ENCODE measurements at regions not wholly inside any gene's neighbourhood (a gene's known extent, or its start where the extent isn't known, plus 50 kb on each side); places are given as distances from the start of the nearest gene placed in this dataset.
"Not testable (repeated sequence)": the region's sequence is repeated elsewhere in the genome, so short reads cannot be mapped to it uniquely, and the experiment has no call there.

- not testable (repeated sequence) for ATAC-seq (replicated peaks; ENCODE audit: extremely low read depth, poor library complexity, severe bottlenecking); DNase-seq (ENCODE audit: low spot score in 2 of 2); H3K27me3 Mint-ChIP-seq; H3K4me3 Mint-ChIP-seq; H3K4me1 Mint-ChIP-seq; H3K27ac Mint-ChIP-seq (ENCODE audit: low read depth); H3K36me3 Mint-ChIP-seq (ENCODE audit: insufficient read depth)
- peaks cover 10% of the 10 kb centered on the region for H3K9me3 Mint-ChIP-seq
Measured at GRCh38 chr2:59157908-59158307, 916.8 kb upstream of the FANCL start.

- peaks cover 15% of the 10 kb centered on the region for H3K9me3 Mint-ChIP-seq
- no peak for ATAC-seq (replicated peaks; ENCODE audit: extremely low read depth, poor library complexity, severe bottlenecking)
- no peaks in the 10 kb centered on the region for H3K27me3 Mint-ChIP-seq
- no peaks in the 10 kb centered on the region for H3K36me3 Mint-ChIP-seq (ENCODE audit: insufficient read depth)
- H3K27ac Mint-ChIP-seq (ENCODE audit: low read depth): no peak overlapping the region
- DNase-seq (ENCODE audit: low spot score in 2 of 2): no peak
- no peaks in the 10 kb centered on the region for H3K4me1 Mint-ChIP-seq
- no peak overlapping the region for H3K4me3 Mint-ChIP-seq
Measured at GRCh38 chr2:59151805-59152204, 910.7 kb upstream of the FANCL start.

- H3K9me3 Mint-ChIP-seq: peaks cover 15% of the 10 kb centered on the region
- DNase-seq (ENCODE audit: low spot score in 2 of 2) (no peak), ATAC-seq (replicated peaks; ENCODE audit: extremely low read depth, poor library complexity, severe bottlenecking) (no peak)
- no peak overlapping the region for H3K27ac Mint-ChIP-seq (ENCODE audit: low read depth)
- H3K4me3 Mint-ChIP-seq: no peak overlapping the region
- H3K36me3 Mint-ChIP-seq (ENCODE audit: insufficient read depth): no peaks in the 10 kb centered on the region
- no peaks in the 10 kb centered on the region for H3K27me3 Mint-ChIP-seq
- H3K4me1 Mint-ChIP-seq: no peaks in the 10 kb centered on the region
Measured at GRCh38 chr2:59150217-59150849, 909.2 kb upstream of the FANCL start.

GRCh38 chr2:59149271-59149670, 908.1 kb upstream of the FANCL start:
- ATAC-seq (replicated peaks; ENCODE audit: extremely low read depth, poor library complexity, severe bottlenecking) (no peak), DNase-seq (ENCODE audit: low spot score in 2 of 2) (no peak)
- Mint-ChIP-seq H3K27ac (ENCODE audit: low read depth) (no peak overlapping the region), H3K36me3 (ENCODE audit: insufficient read depth) (no peaks in the 10 kb centered on the region), H3K4me1 (no peaks in the 10 kb centered on the region), H3K4me3 (no peak overlapping the region), H3K27me3 (no peaks in the 10 kb centered on the region), H3K9me3 (peaks cover 15% of the 10 kb centered on the region)

- ATAC-seq (replicated peaks; ENCODE audit: extremely low read depth, poor library complexity, severe bottlenecking) (no peak), DNase-seq (ENCODE audit: low spot score in 2 of 2) (no peak)
- H3K27ac Mint-ChIP-seq (ENCODE audit: low read depth): no peak overlapping the region
- H3K4me1 Mint-ChIP-seq: no peaks in the 10 kb centered on the region
- H3K27me3 Mint-ChIP-seq: no peaks in the 10 kb centered on the region
- H3K4me3 Mint-ChIP-seq: no peak overlapping the region
- H3K9me3 Mint-ChIP-seq: peaks cover 10% of the 10 kb centered on the region
- H3K36me3 Mint-ChIP-seq (ENCODE audit: insufficient read depth): no peaks in the 10 kb centered on the region
Measured at GRCh38 chr2:59112258-59112657, 871.1 kb upstream of the FANCL start.

GRCh38 chr2:59096973-59097372, 855.8 kb upstream of the FANCL start:
- H3K36me3 Mint-ChIP-seq (ENCODE audit: insufficient read depth): no peaks in the 10 kb centered on the region
- H3K27me3 Mint-ChIP-seq: no peaks in the 10 kb centered on the region
- ATAC-seq (replicated peaks; ENCODE audit: extremely low read depth, poor library complexity, severe bottlenecking) (no peak), DNase-seq (ENCODE audit: low spot score in 2 of 2) (no peak)
- H3K9me3 Mint-ChIP-seq: peaks cover 18% of the 10 kb centered on the region
- no peak overlapping the region for H3K4me3 Mint-ChIP-seq
- no peak overlapping the region for H3K27ac Mint-ChIP-seq (ENCODE audit: low read depth)
- no peaks in the 10 kb centered on the region for H3K4me1 Mint-ChIP-seq

- Mint-ChIP-seq H3K27me3 (no peaks in the 10 kb centered on the region), H3K9me3 (peaks cover 12% of the 10 kb centered on the region), H3K36me3 (ENCODE audit: insufficient read depth) (no peaks in the 10 kb centered on the region), H3K4me3 (no peak overlapping the region), H3K4me1 (no peaks in the 10 kb centered on the region), H3K27ac (ENCODE audit: low read depth) (no peak overlapping the region)
- DNase-seq (ENCODE audit: low spot score in 2 of 2) (no peak), ATAC-seq (replicated peaks; ENCODE audit: extremely low read depth, poor library complexity, severe bottlenecking) (no peak)
Measured at GRCh38 chr2:59093571-59093970, 852.4 kb upstream of the FANCL start.

- ATAC-seq (replicated peaks; ENCODE audit: extremely low read depth, poor library complexity, severe bottlenecking) (no peak), DNase-seq (ENCODE audit: low spot score in 2 of 2) (no peak)
- Mint-ChIP-seq H3K4me1 (no peaks in the 10 kb centered on the region), H3K9me3 (peaks cover 6% of the 10 kb centered on the region), H3K36me3 (ENCODE audit: insufficient read depth) (no peaks in the 10 kb centered on the region), H3K27me3 (no peaks in the 10 kb centered on the region), H3K4me3 (no peak overlapping the region), H3K27ac (ENCODE audit: low read depth) (no peak overlapping the region)
Measured at GRCh38 chr2:59084326-59084725, 843.2 kb upstream of the FANCL start.

- no peaks in the 10 kb centered on the region for H3K27me3 Mint-ChIP-seq
- H3K36me3 Mint-ChIP-seq (ENCODE audit: insufficient read depth): no peaks in the 10 kb centered on the region
- ATAC-seq (replicated peaks; ENCODE audit: extremely low read depth, poor library complexity, severe bottlenecking) (no peak), DNase-seq (ENCODE audit: low spot score in 2 of 2) (no peak)
- H3K4me3 Mint-ChIP-seq: no peak overlapping the region
- H3K9me3 Mint-ChIP-seq: peaks cover 6% of the 10 kb centered on the region
- H3K27ac Mint-ChIP-seq (ENCODE audit: low read depth): no peak overlapping the region
- H3K4me1 Mint-ChIP-seq: no peaks in the 10 kb centered on the region
Measured at GRCh38 chr2:59083075-59083828, 842.1 kb upstream of the FANCL start.

- Mint-ChIP-seq H3K9me3 (peaks cover 6% of the 10 kb centered on the region), H3K36me3 (ENCODE audit: insufficient read depth) (no peaks in the 10 kb centered on the region), H3K27ac (ENCODE audit: low read depth) (no peak overlapping the region), H3K4me1 (no peaks in the 10 kb centered on the region), H3K4me3 (no peak overlapping the region), H3K27me3 (no peaks in the 10 kb centered on the region)
- no peak for DNase-seq (ENCODE audit: low spot score in 2 of 2)
- no peak for ATAC-seq (replicated peaks; ENCODE audit: extremely low read depth, poor library complexity, severe bottlenecking)
Measured at GRCh38 chr2:59082657-59083056, 841.5 kb upstream of the FANCL start.

- ATAC-seq (replicated peaks; ENCODE audit: extremely low read depth, poor library complexity, severe bottlenecking): no peak
- Mint-ChIP-seq H3K4me1 (no peaks in the 10 kb centered on the region), H3K27ac (ENCODE audit: low read depth) (no peak overlapping the region), H3K4me3 (no peak overlapping the region), H3K9me3 (peaks cover 6% of the 10 kb centered on the region), H3K36me3 (ENCODE audit: insufficient read depth) (no peaks in the 10 kb centered on the region), H3K27me3 (no peaks in the 10 kb centered on the region)
- no peak for DNase-seq (ENCODE audit: low spot score in 2 of 2)
Measured at GRCh38 chr2:59080451-59081181, 839.5 kb upstream of the FANCL start.

GRCh38 chr2:59077981-59078531, 836.9 kb upstream of the FANCL start:
- no peak for ATAC-seq (replicated peaks; ENCODE audit: extremely low read depth, poor library complexity, severe bottlenecking)
- H3K9me3 Mint-ChIP-seq: peaks cover 6% of the 10 kb centered on the region
- H3K4me1 Mint-ChIP-seq: no peaks in the 10 kb centered on the region

More at GRCh38 chr2:59077981-59078531, 836.9 kb upstream of the FANCL start:
- no peaks in the 10 kb centered on the region for H3K36me3 Mint-ChIP-seq (ENCODE audit: insufficient read depth)
- no peaks in the 10 kb centered on the region for H3K27me3 Mint-ChIP-seq
- DNase-seq (ENCODE audit: low spot score in 2 of 2): no peak
- H3K27ac Mint-ChIP-seq (ENCODE audit: low read depth): no peak overlapping the region
- no peak overlapping the region for H3K4me3 Mint-ChIP-seq
